ENCODE measurements at regions not wholly inside any gene's neighbourhood (a gene's known extent, or its start where the extent isn't known, plus 50 kb on each side); places are given as distances from the start of the nearest gene placed in this dataset.

GRCh38 chr2:164302786-164303185, 318.5 kb downstream of the GRB14 start:
- no peaks in the 10 kb centered on the region for H3K4me1 ChIP-seq
- H3K27ac ChIP-seq (replicated peaks in 1 of 4), result no peak overlapping the region
- no peaks in the 10 kb centered on the region for H3K36me3 ChIP-seq
- H3K4me3 ChIP-seq, result no peak overlapping the region
- H3K9me3 ChIP-seq, result no peaks in the 10 kb centered on the region
- intact Hi-C loops (cut with DNase I), result no loop called here
- DNase-seq (ENCODE audit: extremely low spot score), result no peak
- no peaks in the 10 kb centered on the region for H3K27me3 ChIP-seq
- TF ChIP-seq EP300 (IDR thresholded peaks at IDR 0.05) (no peak), POLR2A (IDR thresholded peaks at IDR 0.05; ENCODE audit: low read depth) (no peak), CTCF (IDR thresholded peaks at IDR 0.05) (no peak), POLR2AphosphoS5 (IDR thresholded peaks at IDR 0.05) (no peak)
- WGBS, result 67% methylated on average over 4 of the region's 4 CpGs

GRCh38 chr2:164288235-164288634, 333.0 kb downstream of the GRB14 start:
- WGBS, result 83% methylated on average over 4 of the region's 4 CpGs
- Histone ChIP-seq H3K9me3 (peaks cover 0 to 4% (median 0%) of the 10 kb centered on the region in 4 donors), H3K36me3 (no peaks in the 10 kb centered on the region)

GRCh38 chr2:164287056-164287455, 334.2 kb downstream of the GRB14 start:
- 80% methylated on average over 2 of the region's 2 CpGs for WGBS
- intact Hi-C loops (cut with DNase I), result no loop called here
- no peak for DNase-seq (ENCODE audit: extremely low spot score)

More at GRCh38 chr2:164288235-164288634, 333.0 kb downstream of the GRB14 start:
- intact Hi-C loops (cut with DNase I), result no loop called here
- no peaks in the 10 kb centered on the region for H3K27me3 ChIP-seq
- no peak overlapping the region for H3K27ac ChIP-seq (replicated peaks in 1 of 4)
- H3K4me1 ChIP-seq, result no peaks in the 10 kb centered on the region
- no peak for TF ChIP-seq POLR2A (IDR thresholded peaks at IDR 0.05; ENCODE audit: low read depth)
- TF ChIP-seq EP300 (IDR thresholded peaks at IDR 0.05), result no peak
- no peak for TF ChIP-seq CTCF (IDR thresholded peaks at IDR 0.05)
- no peak for TF ChIP-seq POLR2AphosphoS5 (IDR thresholded peaks at IDR 0.05)
- no peak for DNase-seq (ENCODE audit: extremely low spot score)
- H3K4me3 ChIP-seq, result no peak overlapping the region

GRCh38 chr2:164285576-164285975, 335.7 kb downstream of the GRB14 start:
- no peak for DNase-seq (ENCODE audit: extremely low spot score)
- no peaks in the 10 kb centered on the region for H3K4me1 ChIP-seq
- WGBS, result 79% methylated on average over 2 of the region's 2 CpGs
- H3K9me3 ChIP-seq, result no peaks in the 10 kb centered on the region
- TF ChIP-seq POLR2A (IDR thresholded peaks at IDR 0.05; ENCODE audit: low read depth) (no peak), CTCF (IDR thresholded peaks at IDR 0.05) (no peak), EP300 (IDR thresholded peaks at IDR 0.05) (no peak), POLR2AphosphoS5 (IDR thresholded peaks at IDR 0.05) (no peak)
- H3K27ac ChIP-seq (replicated peaks in 1 of 4), result no peak overlapping the region
- no peaks in the 10 kb centered on the region for H3K27me3 ChIP-seq
- H3K36me3 ChIP-seq, result no peaks in the 10 kb centered on the region
- intact Hi-C loops (cut with DNase I), result no loop called here
- no peak overlapping the region for H3K4me3 ChIP-seq

More at GRCh38 chr2:164287056-164287455, 334.2 kb downstream of the GRB14 start:
- Histone ChIP-seq H3K4me3 (no peak overlapping the region), H3K27me3 (no peaks in the 10 kb centered on the region), H3K9me3 (peaks cover 0 to 4% (median 0%) of the 10 kb centered on the region in 4 donors), H3K4me1 (no peaks in the 10 kb centered on the region), H3K27ac (replicated peaks in 1 of 4) (no peak overlapping the region), H3K36me3 (no peaks in the 10 kb centered on the region)
- TF ChIP-seq CTCF (IDR thresholded peaks at IDR 0.05) (no peak), EP300 (IDR thresholded peaks at IDR 0.05) (no peak), POLR2AphosphoS5 (IDR thresholded peaks at IDR 0.05) (no peak), POLR2A (IDR thresholded peaks at IDR 0.05; ENCODE audit: low read depth) (no peak)

- 75% methylated on average over 1 of the region's 1 CpG for WGBS
- Histone ChIP-seq H3K9me3 (no peaks in the 10 kb centered on the region), H3K27ac (replicated peaks in 1 of 4) (no peak overlapping the region), H3K4me3 (no peak overlapping the region), H3K27me3 (no peaks in the 10 kb centered on the region), H3K4me1 (no peaks in the 10 kb centered on the region), H3K36me3 (no peaks in the 10 kb centered on the region)
- no peak for DNase-seq (ENCODE audit: extremely low spot score)
- no peak for TF ChIP-seq POLR2A (IDR thresholded peaks at IDR 0.05; ENCODE audit: low read depth)
- no peak for TF ChIP-seq EP300 (IDR thresholded peaks at IDR 0.05)
- no peak for TF ChIP-seq POLR2AphosphoS5 (IDR thresholded peaks at IDR 0.05)
- TF ChIP-seq CTCF (IDR thresholded peaks at IDR 0.05), result no peak
- intact Hi-C loops (cut with DNase I), result no loop called here
Measured at GRCh38 chr2:164281896-164282295, 339.4 kb downstream of the GRB14 start.

All from esophagus muscularis mucosa (tissue), 4 donors.